Hepatocyte (in vitro differentiated cells): ENCODE measurements at regions not wholly inside any gene's neighbourhood (a gene's known extent, or its start where the extent isn't known, plus 50 kb on each side); places are given as distances from the start of the nearest gene placed in this dataset.

Experiments used
- DNase-seq: peaks from one replicate; pipeline ENCODE4 v3.0.0-alpha.2; 2016; ENCODE audit warnings: low spot score
- H2AFZ ChIP-seq: fragments of 200-600 bp; sonication (generic); 2 replicates; pipeline ENCODE4 v1.6.0; 2016; ENCODE audit warnings: antibody characterized with exemption, mild to moderate bottlenecking
- H3K27ac ChIP-seq: fragments of 200-600 bp; sonication (generic); 2 replicates; pipeline ENCODE4 v1.5.1; 2016; ENCODE audit warnings: mild to moderate bottlenecking
- H3K27me3 ChIP-seq: fragments of 200-600 bp; sonication (generic); 2 replicates; pipeline ENCODE4 v1.6.1; 2016
- H3K36me3 ChIP-seq: fragments of 200-600 bp; sonication (generic); replicated peaks from 2 replicates; pipeline ENCODE4 v1.5.1; 2016; ENCODE audit warnings: low read depth; ENCODE audit not compliant: insufficient read depth
- H3K4me1 ChIP-seq: fragments of 200-600 bp; sonication (generic); 2 replicates; pipeline ENCODE4 v1.5.1; 2016; ENCODE audit warnings: mild to moderate bottlenecking, moderate library complexity; ENCODE audit not compliant: insufficient read depth
- H3K4me2 ChIP-seq: fragments of 200-600 bp; sonication (generic); 2 replicates; pipeline ENCODE4 v1.6.0; 2016
- H3K4me3 ChIP-seq: fragments of 200-600 bp; sonication (generic); 2 replicates; pipeline ENCODE4 v1.5.1; 2016; ENCODE audit warnings: mild to moderate bottlenecking
- H3K79me2 ChIP-seq: fragments of 200-600 bp; sonication (generic); 2 replicates; pipeline ENCODE4 v1.6.0; 2017; ENCODE audit warnings: mild to moderate bottlenecking
- H3K9me2 ChIP-seq: fragments of 200-600 bp; sonication (generic); replicated peaks from 2 replicates; pipeline ENCODE4 v1.6.0; 2017; ENCODE audit warnings: mild to moderate bottlenecking; ENCODE audit not compliant: insufficient read depth
- H3K9me3 ChIP-seq: fragments of 200-600 bp; sonication (generic); 2 replicates; pipeline ENCODE4 v1.5.1; 2016; ENCODE audit warnings: low read depth, mild to moderate bottlenecking
- H4K20me1 ChIP-seq: fragments of 200-600 bp; sonication (generic); 2 replicates; pipeline ENCODE4 v1.6.0; 2016; ENCODE audit warnings: mild to moderate bottlenecking; ENCODE audit not compliant: insufficient read depth, poor library complexity, severe bottlenecking
- CTCF ChIP-seq: fragments of 200-600 bp; sonication (generic); IDR thresholded peaks from 2 replicates; pipeline ENCODE4 v1.5.1; 2016; ENCODE audit warnings: antibody characterized with exemption, mild to moderate bottlenecking; ENCODE audit not compliant: poor library complexity
- EZH2 ChIP-seq: fragments of 200-600 bp; sonication (generic); IDR thresholded peaks from 2 replicates; pipeline ENCODE4 v1.6.1; 2016; ENCODE audit warnings: antibody characterized with exemption, mild to moderate bottlenecking, borderline replicate concordance
- EZH2phosphoT487 ChIP-seq: fragments of 200-600 bp; sonication (generic); IDR thresholded peaks from one replicate; pipeline ENCODE4 v1.6.1; 2018; ENCODE audit warnings: antibody characterized with exemption, mild to moderate bottlenecking, low read depth, moderate library complexity; ENCODE audit not compliant: unreplicated experiment, severe bottlenecking
- WGBS: methylation state at CpG from one replicate; pipeline ENCODE4 v1.1.6; 2016; ENCODE audit warnings: low lambda C conversion rate; ENCODE audit errors: missing lambda C conversion rate; 5-methylcytosine and 5-hydroxymethylcytosine counted together

- Histone ChIP-seq H4K20me1 (no peaks in the 10 kb centered on the region), H3K4me2 (no peak overlapping the region), H3K27me3 (no peaks in the 10 kb centered on the region), H3K36me3 (no peaks in the 10 kb centered on the region), H3K27ac (no peak overlapping the region), H2AFZ (no peak overlapping the region), H3K9me3 (no peaks in the 10 kb centered on the region), H3K4me1 (no peaks in the 10 kb centered on the region), H3K4me3 (no peak overlapping the region), H3K79me2 (no peaks in the 10 kb centered on the region), H3K9me2 (no peaks in the 10 kb centered on the region)
- 78% methylated on average over 13 of the region's 13 CpGs for WGBS
- DNase-seq = no peak
- TF ChIP-seq EZH2phosphoT487 (no peak), EZH2 (no peak), CTCF (no peak)
Observed at GRCh38 chr5:135218790-135219568, 180.1 kb downstream of the MACROH2A1 start.

GRCh38 chr5:135218486-135218755 is 180.6 kb downstream of the MACROH2A1 start:
- DNase-seq = no peak
- no peaks in the 10 kb centered on the region for H4K20me1 ChIP-seq

GRCh38 chr5:135217669-135218485 is 181.2 kb downstream of the MACROH2A1 start:
- H3K36me3 ChIP-seq = no peaks in the 10 kb centered on the region
- H3K9me2 ChIP-seq = no peaks in the 10 kb centered on the region
- H3K4me1 ChIP-seq = peaks cover 5% of the 10 kb centered on the region
- no peaks in the 10 kb centered on the region for H3K79me2 ChIP-seq
- whole genome bisulfite sequencing = 93% methylated on average over 10 of the region's 11 CpGs
- no peaks in the 10 kb centered on the region for H4K20me1 ChIP-seq
- no peaks in the 10 kb centered on the region for H3K27me3 ChIP-seq
- no peak overlapping the region for H2AFZ ChIP-seq
- no peak for DNase-seq
- no peaks in the 10 kb centered on the region for H3K9me3 ChIP-seq
- TF ChIP-seq EZH2phosphoT487 (no peak), CTCF (no peak), EZH2 (no peak)
- H3K4me2 ChIP-seq = no peak overlapping the region
- no peak overlapping the region for H3K4me3 ChIP-seq
- no peak overlapping the region for H3K27ac ChIP-seq

More at GRCh38 chr5:135218486-135218755, 180.6 kb downstream of the MACROH2A1 start:
- no peak overlapping the region for H3K27ac ChIP-seq
- no peaks in the 10 kb centered on the region for H3K79me2 ChIP-seq
- H3K4me3 ChIP-seq = no peak overlapping the region
- no peak overlapping the region for H2AFZ ChIP-seq
- no peaks in the 10 kb centered on the region for H3K27me3 ChIP-seq
- no peak overlapping the region for H3K4me2 ChIP-seq
- no peaks in the 10 kb centered on the region for H3K9me2 ChIP-seq
- no peaks in the 10 kb centered on the region for H3K9me3 ChIP-seq
- H3K36me3 ChIP-seq = no peaks in the 10 kb centered on the region
- no peak for TF ChIP-seq EZH2
- no peak for TF ChIP-seq CTCF
- no peak for TF ChIP-seq EZH2phosphoT487
- WGBS = 83% methylated on average over 1 of the region's 3 CpGs
- H3K4me1 ChIP-seq = no peaks in the 10 kb centered on the region
